ENCODE measurements at regions not wholly inside any gene's neighbourhood (a gene's known extent, or its start where the extent isn't known, plus 50 kb on each side); places are given as distances from the start of the nearest gene placed in this dataset.

GRCh38 chr3:34924961-34925360 lies 714.4 kb upstream of the ARPP21 start:
- DNase-seq = no peak

- no peak for DNase-seq
Observed at GRCh38 chr3:34925851-34926250, 713.5 kb upstream of the ARPP21 start.

- no peak for DNase-seq
Observed at GRCh38 chr3:34929036-34929435, 710.3 kb upstream of the ARPP21 start.

GRCh38 chr3:34934660-34935059 lies 704.7 kb upstream of the ARPP21 start:
- no peak for DNase-seq

- no peak for DNase-seq
Observed at GRCh38 chr3:34938784-34939183, 700.5 kb upstream of the ARPP21 start.

GRCh38 chr3:34942256-34942655 lies 697.1 kb upstream of the ARPP21 start:
- no peak for DNase-seq

GRCh38 chr3:34947834-34948233 lies 691.5 kb upstream of the ARPP21 start:
- DNase-seq = no peak

GRCh38 chr3:34948517-34948916 lies 690.8 kb upstream of the ARPP21 start:
- DNase-seq = no peak

- no peak for DNase-seq
Observed at GRCh38 chr3:34955680-34956079, 683.6 kb upstream of the ARPP21 start.

- no peak for DNase-seq
Observed at GRCh38 chr3:34956511-34956910, 682.8 kb upstream of the ARPP21 start.

- DNase-seq = no peak
Observed at GRCh38 chr3:34957677-34958076, 681.6 kb upstream of the ARPP21 start.

GRCh38 chr3:34969513-34969912 lies 669.8 kb upstream of the ARPP21 start:
- no peak for DNase-seq

- DNase-seq = no peak
Observed at GRCh38 chr3:34972481-34972880, 666.8 kb upstream of the ARPP21 start.

GRCh38 chr3:34973586-34973985 lies 665.7 kb upstream of the ARPP21 start:
- DNase-seq = no peak

GRCh38 chr3:34983631-34984030 lies 655.7 kb upstream of the ARPP21 start:
- no peak for DNase-seq

GRCh38 chr3:34988296-34988695 lies 651.0 kb upstream of the ARPP21 start:
- no peak for DNase-seq

GRCh38 chr3:34995796-34996430 lies 643.4 kb upstream of the ARPP21 start:
- DNase-seq = no peak

- DNase-seq = no peak
Observed at GRCh38 chr3:34998902-34999301, 640.4 kb upstream of the ARPP21 start.

- DNase-seq = no peak
Observed at GRCh38 chr3:35012214-35012613, 627.1 kb upstream of the ARPP21 start.

GRCh38 chr3:35028157-35028556 lies 611.2 kb upstream of the ARPP21 start:
- DNase-seq = no peak

- no peak for DNase-seq
Observed at GRCh38 chr3:35042210-35042991, 596.9 kb upstream of the ARPP21 start.

GRCh38 chr3:35043040-35043439 lies 596.3 kb upstream of the ARPP21 start:
- DNase-seq = no peak

GRCh38 chr3:35044190-35044589 lies 595.1 kb upstream of the ARPP21 start:
- DNase-seq = no peak

- no peak for DNase-seq
Observed at GRCh38 chr3:35045118-35045517, 594.2 kb upstream of the ARPP21 start.

- no peak for DNase-seq
Observed at GRCh38 chr3:35064761-35065160, 574.6 kb upstream of the ARPP21 start.
